COLO668 (cell line): ENCODE measurements at regions not wholly inside any gene's neighbourhood (a gene's known extent, or its start where the extent isn't known, plus 50 kb on each side); places are given as distances from the start of the nearest gene placed in this dataset.

Source experiments
- DNase-seq: peaks from one replicate; lab custom pipeline; 2025; ENCODE audit not compliant: unreplicated experiment; lab: John Stamatoyannopoulos, UW

- no peak for DNase-seq
These were observed 142.8 kb upstream of the PRDX4 start for GRCh38 chrX:23524467-23524866.

GRCh38 chrX:23525531-23525930 is 141.8 kb upstream of the PRDX4 start:
- DNase-seq: no peak

GRCh38 chrX:23540532-23540931 is 126.8 kb upstream of the PRDX4 start:
- DNase-seq: no peak

- DNase-seq: no peak
These were observed 119.1 kb upstream of the PRDX4 start for GRCh38 chrX:23548164-23548563.

- DNase-seq: no peak
These were observed 115.0 kb upstream of the PRDX4 start for GRCh38 chrX:23552303-23552702.

GRCh38 chrX:23554304-23554703 is 113.0 kb upstream of the PRDX4 start:
- DNase-seq: no peak

GRCh38 chrX:23557070-23557469 is 110.2 kb upstream of the PRDX4 start:
- no peak for DNase-seq

GRCh38 chrX:23559975-23560374 is 107.3 kb upstream of the PRDX4 start:
- DNase-seq: no peak

- DNase-seq: no peak
These were observed 96.5 kb upstream of the PRDX4 start for GRCh38 chrX:23570674-23571343.

GRCh38 chrX:23575281-23575680 is 92.0 kb upstream of the PRDX4 start:
- DNase-seq: no peak

GRCh38 chrX:23578079-23578478 is 89.2 kb upstream of the PRDX4 start:
- no peak for DNase-seq

- DNase-seq: no peak
These were observed 77.8 kb upstream of the PRDX4 start for GRCh38 chrX:23589496-23589895.

GRCh38 chrX:23592741-23593140 is 74.6 kb upstream of the PRDX4 start:
- no peak for DNase-seq

GRCh38 chrX:23598575-23598974 is 68.7 kb upstream of the PRDX4 start:
- DNase-seq: no peak

GRCh38 chrX:23603501-23603900 is 63.8 kb upstream of the PRDX4 start:
- no peak for DNase-seq

GRCh38 chrX:23610495-23610894 is 56.8 kb upstream of the PRDX4 start:
- DNase-seq: no peak

GRCh38 chrX:23612846-23613245 is 54.4 kb upstream of the PRDX4 start:
- no peak for DNase-seq

GRCh38 chrX:23616361-23616760 is 50.9 kb upstream of the PRDX4 start:
- no peak for DNase-seq
